GM18867 (cell line): ENCODE measurements at regions not wholly inside any gene's neighbourhood (a gene's known extent, or its start where the extent isn't known, plus 50 kb on each side); places are given as distances from the start of the nearest gene placed in this dataset.
"Not testable (repeated sequence)": the region's sequence is repeated elsewhere in the genome, so short reads cannot be mapped to it uniquely, and the experiment has no call there.

Source experiments
- ATAC-seq: cut with Tn5 transposase; IDR thresholded peaks from one replicate; pipeline ENCODE4 v1.9.1; 2021; ENCODE audit warnings: mild to moderate bottlenecking, moderate library complexity; ENCODE audit not compliant: unreplicated experiment

- no peak for ATAC-seq
These were observed 51.1 kb downstream of the DOP1B start for GRCh38 chr21:36207577-36208320.

GRCh38 chr21:36208326-36209013 lies 51.8 kb downstream of the DOP1B start:
- no peak for ATAC-seq

GRCh38 chr21:36209626-36210171 lies 53.1 kb downstream of the DOP1B start:
- ATAC-seq: no peak

- ATAC-seq: no peak
These were observed 54.4 kb downstream of the DOP1B start for GRCh38 chr21:36210779-36211659.

- no peak for ATAC-seq
These were observed 55.3 kb downstream of the DOP1B start for GRCh38 chr21:36211660-36212512.

GRCh38 chr21:36212513-36212780 lies 55.8 kb downstream of the DOP1B start:
- ATAC-seq: no peak

GRCh38 chr21:36214561-36214960 lies 57.9 kb downstream of the DOP1B start:
- ATAC-seq: no peak

GRCh38 chr21:36217743-36218142 lies 61.1 kb downstream of the DOP1B start:
- no peak for ATAC-seq

GRCh38 chr21:36218691-36219090 lies 62.1 kb downstream of the DOP1B start:
- no peak for ATAC-seq

- ATAC-seq: no peak
These were observed 66.8 kb downstream of the DOP1B start for GRCh38 chr21:36223451-36223850.

- no peak for ATAC-seq
These were observed 72.6 kb downstream of the DOP1B start for GRCh38 chr21:36229181-36229580.

- not testable (repeated sequence) for ATAC-seq
These were observed 74.8 kb downstream of the DOP1B start for GRCh38 chr21:36231444-36231843.

- ATAC-seq: no peak
These were observed 76.0 kb downstream of the DOP1B start for GRCh38 chr21:36232641-36233040.

GRCh38 chr21:36235058-36235582 lies 78.5 kb downstream of the DOP1B start:
- no peak for ATAC-seq

- ATAC-seq: no peak
These were observed 79.6 kb downstream of the DOP1B start for GRCh38 chr21:36236052-36236730.

GRCh38 chr21:36237441-36237840 lies 80.8 kb downstream of the DOP1B start:
- ATAC-seq: no peak

- no peak for ATAC-seq
These were observed 80.4 kb upstream of the MORC3 start for GRCh38 chr21:36239585-36239984.

GRCh38 chr21:36241717-36242116 lies 78.3 kb upstream of the MORC3 start:
- no peak for ATAC-seq

- ATAC-seq: no peak
These were observed 74.9 kb upstream of the MORC3 start for GRCh38 chr21:36245115-36245514.

- no peak for ATAC-seq
These were observed 74.3 kb upstream of the MORC3 start for GRCh38 chr21:36245649-36246048.
